Urothelium cell line (cell line): ENCODE measurements at regions not wholly inside any gene's neighbourhood (a gene's known extent, or its start where the extent isn't known, plus 50 kb on each side); places are given as distances from the start of the nearest gene placed in this dataset.
"Not testable (repeated sequence)": the region's sequence is repeated elsewhere in the genome, so short reads cannot be mapped to it uniquely, and the experiment has no call there.

Experiments
- DNase-seq: peaks from one replicate; pipeline ENCODE4 v3.0.0; 2011; ENCODE audit warnings: low spot score, mixed read lengths
- FAIRE-seq: peaks from 2 replicates; lab custom pipeline; 2011; peaks lifted over from hg19 to GRCh38; lab: Jason Lieb, UNC

- no peak for FAIRE-seq
- no peak for DNase-seq
These were observed 110.4 kb upstream of the ARHGAP42 start for GRCh38 chr11:100576718-100577021.

GRCh38 chr11:100578831-100579311 lies 108.2 kb upstream of the ARHGAP42 start:
- no peak for FAIRE-seq

GRCh38 chr11:100581318-100581717 lies 105.8 kb upstream of the ARHGAP42 start:
- FAIRE-seq: no peak
- DNase-seq: no peak

More at GRCh38 chr11:100578831-100579311, 108.2 kb upstream of the ARHGAP42 start:
- DNase-seq: peak; percentile 65

GRCh38 chr11:100584201-100584985 lies 102.7 kb upstream of the ARHGAP42 start:
- no peak for DNase-seq
- no peak for FAIRE-seq

GRCh38 chr11:100585728-100586127 lies 101.4 kb upstream of the ARHGAP42 start:
- FAIRE-seq (no peak), DNase-seq (no peak)

GRCh38 chr11:100586361-100587101 lies 100.6 kb upstream of the ARHGAP42 start:
- no peak for FAIRE-seq
- no peak for DNase-seq

- no peak for DNase-seq
- FAIRE-seq: no peak
These were observed 94.3 kb upstream of the ARHGAP42 start for GRCh38 chr11:100592619-100593260.

GRCh38 chr11:100593291-100593690 lies 93.8 kb upstream of the ARHGAP42 start:
- FAIRE-seq (no peak), DNase-seq (no peak)

- FAIRE-seq (no peak), DNase-seq (no peak)
These were observed 92.8 kb upstream of the ARHGAP42 start for GRCh38 chr11:100594320-100594719.

- DNase-seq: no peak
- FAIRE-seq: no peak
These were observed 86.1 kb upstream of the ARHGAP42 start for GRCh38 chr11:100600941-100601340.

- DNase-seq: no peak
- no peak for FAIRE-seq
These were observed 84.4 kb upstream of the ARHGAP42 start for GRCh38 chr11:100602716-100603115.

GRCh38 chr11:100607761-100608160 lies 79.3 kb upstream of the ARHGAP42 start:
- not testable (repeated sequence) for DNase-seq, FAIRE-seq

- FAIRE-seq (no peak), DNase-seq (no peak)
These were observed 74.3 kb upstream of the ARHGAP42 start for GRCh38 chr11:100612766-100613165.

GRCh38 chr11:100618914-100619313 lies 68.2 kb upstream of the ARHGAP42 start:
- DNase-seq (no peak), FAIRE-seq (no peak)

- FAIRE-seq: no peak
- no peak for DNase-seq
These were observed 67.6 kb upstream of the ARHGAP42 start for GRCh38 chr11:100619484-100619883.

- FAIRE-seq (no peak), DNase-seq (no peak)
These were observed 64.7 kb upstream of the ARHGAP42 start for GRCh38 chr11:100622404-100622803.

GRCh38 chr11:100624346-100624745 lies 62.7 kb upstream of the ARHGAP42 start:
- no peak for FAIRE-seq
- DNase-seq: no peak

GRCh38 chr11:100625041-100625440 lies 62.0 kb upstream of the ARHGAP42 start:
- DNase-seq: peak; percentile 49
- FAIRE-seq: no peak

GRCh38 chr11:100629671-100630070 lies 57.4 kb upstream of the ARHGAP42 start:
- DNase-seq (no peak), FAIRE-seq (no peak)

- FAIRE-seq (no peak), DNase-seq (no peak)
These were observed 56.2 kb upstream of the ARHGAP42 start for GRCh38 chr11:100630898-100631297.

GRCh38 chr11:100631316-100631715 lies 55.8 kb upstream of the ARHGAP42 start:
- DNase-seq (no peak), FAIRE-seq (no peak)
